HG03045 (cell line): ENCODE measurements at regions not wholly inside any gene's neighbourhood (a gene's known extent, or its start where the extent isn't known, plus 50 kb on each side); places are given as distances from the start of the nearest gene placed in this dataset.
"Not testable (repeated sequence)": the region's sequence is repeated elsewhere in the genome, so short reads cannot be mapped to it uniquely, and the experiment has no call there.

Experiments used
- ATAC-seq: cut with Tn5 transposase; IDR thresholded peaks from one replicate; pipeline ENCODE4 v1.9.1; 2021; ENCODE audit warnings: mild to moderate bottlenecking, moderate library complexity; ENCODE audit not compliant: unreplicated experiment

DNA sequence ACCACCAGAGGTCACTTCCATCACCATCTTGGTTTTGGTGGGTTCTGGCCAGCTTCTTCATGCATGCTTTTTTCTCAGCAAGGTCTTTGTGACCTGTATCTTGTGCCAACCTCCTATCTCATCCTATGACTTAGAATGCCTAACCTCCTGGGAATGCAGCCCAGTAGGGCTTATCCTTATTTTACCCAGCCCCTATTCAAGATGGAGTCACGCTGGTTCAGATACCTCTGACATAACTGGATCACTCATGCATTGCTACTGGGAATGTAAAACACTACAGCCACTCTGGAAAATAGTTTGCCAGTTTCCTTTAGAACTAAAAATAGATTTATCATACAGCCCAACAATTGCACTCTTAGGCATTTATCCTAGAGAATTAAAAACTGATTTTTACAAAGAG, 219.2 kb downstream of the IRS1 start:
- ATAC-seq = no peak

DNA sequence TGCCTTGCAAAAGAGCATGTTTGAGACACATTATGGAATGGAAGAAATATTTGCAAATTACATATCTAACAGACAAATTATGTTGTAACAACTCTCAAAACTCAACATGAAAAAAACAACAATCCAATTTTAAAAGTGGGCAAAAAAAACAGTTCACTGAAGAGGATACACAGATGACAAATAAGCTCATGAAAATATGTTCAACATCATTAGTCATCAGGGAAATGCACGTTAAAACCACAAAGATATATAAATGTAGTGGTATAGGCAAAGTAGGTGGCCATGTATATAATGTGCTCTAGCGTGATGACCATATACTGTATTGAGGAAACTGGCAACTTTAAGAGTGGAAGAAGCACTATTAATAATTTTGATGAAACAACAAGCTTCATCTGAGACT, 220.1 kb downstream of the IRS1 start:
- no peak for ATAC-seq

DNA sequence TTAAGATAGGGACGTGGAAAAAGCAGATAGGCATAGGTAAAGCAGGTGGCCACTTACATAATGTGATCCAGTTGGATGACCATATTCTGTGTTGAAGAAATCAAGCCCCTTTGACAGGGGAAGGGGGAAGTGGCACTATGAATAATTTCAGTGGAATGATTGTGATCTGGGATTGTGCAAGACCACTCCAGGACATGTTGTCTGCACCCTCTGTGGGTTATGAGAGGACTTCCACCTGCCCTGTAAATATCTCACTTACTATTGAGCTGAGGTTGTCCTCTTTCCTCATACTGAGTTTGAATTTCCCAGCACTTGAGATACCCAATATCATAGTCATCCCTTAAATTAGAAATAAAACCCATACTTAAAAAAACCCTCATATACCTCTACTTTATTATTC, 220.7 kb downstream of the IRS1 start:
- ATAC-seq = no peak

DNA sequence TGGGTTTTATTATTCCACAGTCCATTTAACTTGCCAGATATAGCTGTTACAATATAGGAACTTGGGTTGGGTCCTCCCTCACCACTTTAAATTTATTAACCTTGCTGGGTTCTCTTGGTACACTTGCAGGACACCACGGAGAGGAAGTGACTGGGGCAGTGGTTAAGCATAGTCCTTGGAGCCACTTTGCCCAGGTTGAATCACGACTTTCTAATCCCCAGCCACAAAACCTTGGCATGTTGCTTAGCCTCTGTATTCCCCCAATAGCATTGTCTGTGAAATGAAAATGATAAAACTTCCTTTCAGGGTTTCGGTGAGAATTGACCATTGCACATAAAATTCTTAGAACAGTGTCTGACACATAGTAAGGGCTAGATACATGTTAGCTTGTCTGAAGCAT, 221.2 kb downstream of the IRS1 start:
- no peak for ATAC-seq

DNA sequence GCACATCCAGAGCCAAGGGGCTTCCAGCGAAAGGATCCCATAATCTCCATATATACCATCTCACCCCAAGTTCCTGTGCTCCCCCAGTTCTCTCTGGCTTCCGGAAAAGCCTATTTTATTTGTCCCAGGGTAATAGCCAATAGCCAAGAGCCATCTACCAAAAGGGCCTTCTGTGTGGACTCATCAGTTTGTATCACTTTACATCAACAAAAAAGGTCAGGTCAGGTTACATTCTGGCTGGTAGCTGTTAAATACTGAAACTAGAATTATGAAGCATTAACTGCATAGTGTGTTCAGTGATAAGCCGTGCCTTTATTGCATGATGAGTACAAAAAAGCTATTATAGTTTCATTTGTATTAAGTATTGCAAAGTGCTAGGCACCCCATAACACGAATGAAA, 223.7 kb downstream of the IRS1 start:
- ATAC-seq = no peak

DNA sequence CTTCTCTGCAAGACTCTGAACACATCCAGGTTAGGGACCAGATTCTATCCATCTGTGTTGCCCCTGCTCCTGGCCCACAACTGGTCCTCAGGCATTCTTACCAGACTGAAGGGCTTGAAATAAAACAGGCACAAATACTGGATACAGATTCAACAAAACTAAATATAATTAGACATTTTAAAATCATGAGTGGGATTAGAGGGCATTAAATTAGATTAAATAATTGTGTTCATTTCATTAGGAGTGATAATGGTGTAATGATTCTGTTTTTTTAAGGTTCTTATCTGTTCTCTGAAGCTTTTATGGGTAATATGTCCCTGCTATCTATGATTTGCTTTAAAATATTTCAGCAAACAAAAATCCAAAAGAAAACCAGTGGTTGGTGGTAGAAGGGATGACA, 226.5 kb downstream of the IRS1 start:
- no peak for ATAC-seq

DNA sequence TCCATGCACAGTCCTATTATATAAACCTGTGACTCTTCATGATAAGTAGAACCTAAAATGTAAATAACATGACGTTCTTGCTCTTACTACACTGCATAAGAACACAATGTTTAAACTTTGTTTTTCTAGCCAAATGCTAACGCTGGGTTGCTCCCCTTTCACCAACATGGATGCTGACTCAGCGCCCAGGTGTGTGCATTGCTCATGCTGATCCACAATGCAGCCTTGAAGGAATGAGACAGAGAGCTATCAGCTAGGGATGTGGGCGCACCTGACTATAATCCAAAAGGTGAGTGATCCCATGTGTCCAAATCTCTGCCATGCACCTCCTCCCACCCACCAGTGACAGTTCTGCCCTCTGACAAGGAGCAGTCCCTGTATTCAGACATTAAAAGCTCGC, 235.0 kb downstream of the IRS1 start:
- ATAC-seq = no peak

DNA sequence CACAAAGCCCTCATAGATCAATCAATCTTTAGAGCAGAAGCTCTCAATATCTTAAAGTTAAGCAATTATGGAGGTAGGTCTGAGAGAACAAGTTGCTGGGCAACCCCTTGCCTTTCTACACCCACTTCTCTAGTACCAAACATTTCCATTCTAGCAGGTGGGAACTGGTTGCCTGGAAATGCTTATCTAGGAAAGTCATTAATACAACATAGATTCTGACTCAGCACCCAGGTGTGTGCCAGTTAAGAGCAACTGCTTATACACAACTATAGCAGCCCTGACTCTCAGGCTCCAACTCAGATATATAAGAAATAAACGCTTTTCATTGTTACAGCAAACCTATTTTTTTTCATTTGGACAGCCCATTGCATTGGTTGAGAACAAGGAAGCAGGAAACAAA, 237.7 kb downstream of the IRS1 start:
- ATAC-seq = no peak

DNA sequence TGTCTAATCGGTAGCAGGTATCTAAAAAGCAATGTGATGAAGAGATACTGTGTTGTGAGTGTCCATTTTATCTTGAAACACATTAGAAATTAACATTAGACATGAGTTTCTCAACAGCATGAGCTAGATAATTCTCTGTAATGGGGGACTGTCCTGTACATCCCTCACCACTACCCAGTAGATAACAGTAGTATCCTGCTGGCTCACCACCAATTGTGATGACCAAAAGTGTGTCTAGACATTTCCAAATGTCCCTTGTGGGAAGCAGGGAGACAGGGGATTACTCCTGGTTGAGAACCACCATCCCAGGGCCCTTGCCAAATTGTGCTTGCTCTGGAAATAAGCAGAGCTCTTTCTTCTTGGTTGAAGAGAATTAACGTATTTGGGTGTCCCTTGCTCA, 239.3 kb downstream of the IRS1 start:
- no peak for ATAC-seq

DNA sequence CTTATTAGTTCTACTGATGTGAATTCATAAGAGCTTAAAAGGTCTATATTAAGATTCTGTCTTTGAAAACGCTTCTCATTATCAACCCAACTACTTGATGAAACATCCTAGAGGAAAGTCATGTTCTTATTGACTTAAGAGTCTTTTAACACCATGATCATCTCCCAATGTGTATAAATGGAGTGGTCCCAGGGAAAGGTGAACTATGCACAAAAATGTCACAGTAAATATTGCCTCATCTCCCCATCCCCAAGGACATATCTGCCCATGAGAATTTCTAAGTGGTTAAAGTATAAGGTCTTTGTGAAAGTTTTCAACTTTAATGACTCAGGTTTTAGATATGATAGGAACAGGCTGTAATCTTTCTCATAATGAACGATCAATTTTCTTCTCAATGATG, 240.1 kb downstream of the IRS1 start:
- ATAC-seq = no peak

DNA sequence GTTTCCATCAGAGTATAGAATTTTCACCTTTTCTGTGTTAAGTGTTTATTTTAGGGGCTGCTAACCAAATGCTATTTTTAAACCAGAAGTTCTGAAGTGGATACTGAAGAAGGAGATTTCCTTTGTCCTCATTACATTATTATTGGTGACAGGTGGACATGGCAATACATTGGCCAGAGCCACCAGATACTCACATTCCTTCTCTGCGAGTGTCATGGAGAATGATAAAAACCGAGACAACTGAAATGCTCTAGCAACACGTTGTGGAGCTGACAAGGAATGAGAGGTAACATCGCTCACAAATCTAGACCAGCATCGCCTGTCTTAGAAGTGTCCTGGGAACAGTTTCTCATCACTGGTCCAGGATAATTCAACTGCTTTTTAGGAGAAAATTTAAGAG, 241.2 kb downstream of the IRS1 start:
- no peak for ATAC-seq

DNA sequence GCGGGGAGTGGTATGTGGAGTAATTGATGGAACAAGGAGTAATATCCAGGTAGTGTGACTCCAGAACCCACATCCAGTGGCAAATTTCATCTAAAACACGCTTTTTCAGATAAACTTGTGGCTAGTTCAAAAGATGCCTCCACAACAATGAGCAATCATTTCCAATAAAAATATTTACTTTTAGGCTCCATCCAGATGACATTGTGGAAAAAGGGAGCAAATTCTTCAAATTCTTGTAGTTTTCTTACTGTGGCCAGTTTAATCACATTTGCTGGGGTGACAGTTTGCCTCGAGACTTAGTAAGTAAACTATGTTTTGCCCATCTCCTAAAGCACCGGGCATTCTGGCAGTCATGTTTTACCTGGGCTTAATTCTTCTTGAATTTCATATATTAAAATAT, 243.6 kb downstream of the IRS1 start:
- no peak for ATAC-seq

DNA sequence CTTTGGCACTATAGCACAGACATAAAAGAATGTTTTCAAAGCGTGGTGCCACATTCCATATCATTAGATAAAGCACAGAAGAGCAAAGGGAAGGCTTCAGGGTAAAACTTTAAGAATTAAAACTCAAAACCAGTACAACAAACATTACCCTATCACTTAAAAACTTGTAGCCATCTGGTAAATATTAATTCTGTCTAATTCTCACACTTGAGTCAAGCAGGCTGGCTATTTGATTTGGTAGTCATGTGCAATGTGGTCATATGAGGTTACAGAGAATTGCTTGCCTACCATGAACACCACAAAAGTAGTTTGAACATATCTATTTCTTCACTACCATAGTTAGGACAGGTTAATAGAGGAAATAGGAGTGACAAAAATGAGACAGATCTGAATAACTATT, 244.9 kb downstream of the IRS1 start:
- ATAC-seq = no peak

DNA sequence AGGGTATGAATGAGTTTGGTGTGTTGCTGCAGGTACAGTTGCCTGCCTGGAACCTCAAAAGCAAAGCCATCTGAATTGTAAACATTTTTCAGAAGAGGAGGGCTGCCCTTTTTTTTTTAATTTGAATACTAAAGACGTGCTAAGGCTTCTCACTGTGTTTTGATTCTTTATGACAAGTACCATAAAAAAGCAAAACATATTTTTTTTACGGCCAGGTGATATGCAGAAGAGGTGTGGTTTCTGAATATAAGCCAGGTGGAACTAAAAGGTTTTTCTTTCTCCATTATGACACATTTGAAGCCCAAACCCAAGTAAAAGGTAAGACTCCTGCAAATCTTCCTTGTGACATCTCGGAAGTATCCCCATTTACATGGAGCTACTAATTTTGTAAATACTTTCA, 246.3 kb downstream of the IRS1 start:
- ATAC-seq = no peak

DNA sequence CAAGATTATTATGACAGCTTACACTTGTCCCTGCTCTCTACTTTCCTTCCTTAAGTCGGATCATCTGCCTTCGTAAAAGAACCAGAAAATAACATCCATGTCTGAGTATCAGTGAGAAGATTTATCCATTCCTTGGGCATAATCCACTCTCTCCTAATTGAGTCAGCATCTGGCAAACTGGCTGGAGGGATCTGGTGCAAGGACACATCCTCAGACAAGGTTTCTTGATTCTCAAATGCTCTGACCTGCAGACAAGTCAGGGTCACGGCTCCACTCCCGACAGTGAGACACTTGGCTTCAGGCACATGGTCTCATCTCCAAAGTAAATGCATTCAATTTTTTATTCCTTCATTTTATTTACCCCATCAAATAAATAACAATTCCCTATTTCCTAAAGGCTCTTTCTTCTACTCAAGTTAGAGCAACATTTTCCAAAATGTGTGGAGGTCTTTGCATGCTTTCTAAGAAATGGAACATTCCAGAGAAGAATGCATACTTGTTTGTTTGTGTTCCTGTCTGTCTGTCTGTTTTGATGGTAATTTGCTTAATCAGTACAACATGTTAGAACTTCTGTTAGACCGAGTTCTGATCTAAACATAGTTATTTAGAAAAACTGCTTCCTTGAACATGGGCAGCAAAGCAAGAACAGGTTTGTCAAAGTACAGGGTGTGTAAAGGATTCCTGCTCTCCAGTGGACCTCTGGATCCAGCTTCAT, 246.9 kb downstream of the IRS1 start:
- no peak for ATAC-seq

DNA sequence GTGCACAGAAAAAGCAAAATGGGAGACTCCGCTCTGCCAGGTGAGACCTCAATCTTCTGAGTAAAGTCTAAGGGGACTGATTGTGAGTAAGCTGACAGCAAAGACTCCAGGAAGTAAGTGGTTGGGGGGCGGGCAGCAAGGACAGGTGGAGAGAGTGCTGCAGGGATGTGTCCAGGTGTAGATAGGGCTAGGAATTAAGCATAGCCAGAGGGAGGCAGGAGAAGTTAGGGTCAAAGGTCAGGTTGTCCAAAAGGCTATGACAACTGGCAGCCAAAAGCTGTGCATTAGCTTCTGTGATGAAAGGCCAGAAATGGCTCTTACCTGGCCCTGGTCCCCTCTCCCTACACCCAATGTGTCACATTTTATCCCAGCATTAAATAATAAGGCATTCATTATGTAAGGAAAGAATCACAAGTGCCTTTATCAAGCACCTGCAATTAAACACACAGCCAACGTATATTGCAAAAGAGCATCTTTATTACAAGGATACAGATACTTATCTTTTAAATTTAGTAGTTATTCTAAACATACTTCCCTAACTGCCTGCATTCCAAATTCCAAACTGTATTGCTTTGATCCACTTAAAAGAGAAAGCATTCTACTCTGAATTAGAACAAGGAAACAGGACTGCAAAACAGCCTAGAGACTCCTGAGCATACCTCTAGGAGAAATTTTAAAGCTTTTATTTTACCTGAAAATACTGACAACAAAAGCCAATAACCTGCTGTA, 247.9 kb downstream of the IRS1 start:
- ATAC-seq = no peak

DNA sequence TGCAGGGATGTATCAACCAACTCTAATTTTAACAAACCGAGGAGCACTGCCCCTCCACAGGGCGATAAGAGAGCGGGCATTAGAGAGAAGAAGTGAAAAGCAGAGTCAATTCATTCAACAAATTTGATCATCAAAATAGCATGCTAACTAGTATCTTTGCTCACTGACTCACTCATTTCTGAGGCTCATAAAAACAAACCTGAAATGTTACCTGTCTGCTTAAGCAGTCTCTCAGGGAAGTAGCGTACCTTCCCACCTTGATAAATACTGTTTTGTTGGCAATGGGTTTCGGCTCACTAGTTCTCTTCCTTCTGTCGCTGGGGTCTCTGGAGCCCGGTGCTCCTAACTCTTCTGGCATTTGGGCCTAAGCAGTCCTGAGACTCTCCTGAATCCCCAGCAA, 248.8 kb downstream of the IRS1 start:
- ATAC-seq = no peak

DNA sequence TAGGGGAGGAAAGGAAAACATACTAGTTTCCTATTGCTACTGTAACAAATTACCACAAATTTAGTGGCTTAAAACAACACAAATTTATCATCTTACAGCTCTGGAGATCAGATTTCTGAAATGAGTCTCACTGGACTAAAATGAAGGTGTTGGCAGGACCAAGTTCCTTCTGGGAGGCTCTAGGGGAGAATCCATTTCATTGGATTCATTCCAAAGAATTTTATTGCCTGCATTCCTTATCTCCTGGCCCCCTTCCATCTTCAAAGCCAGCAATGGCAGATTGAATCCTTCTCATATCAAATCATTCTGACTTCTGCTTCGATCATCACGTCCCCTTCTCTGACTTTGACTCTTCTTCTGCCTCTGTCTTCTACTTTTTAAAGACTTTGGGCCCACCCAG, 250.9 kb downstream of the IRS1 start:
- ATAC-seq = no peak

DNA sequence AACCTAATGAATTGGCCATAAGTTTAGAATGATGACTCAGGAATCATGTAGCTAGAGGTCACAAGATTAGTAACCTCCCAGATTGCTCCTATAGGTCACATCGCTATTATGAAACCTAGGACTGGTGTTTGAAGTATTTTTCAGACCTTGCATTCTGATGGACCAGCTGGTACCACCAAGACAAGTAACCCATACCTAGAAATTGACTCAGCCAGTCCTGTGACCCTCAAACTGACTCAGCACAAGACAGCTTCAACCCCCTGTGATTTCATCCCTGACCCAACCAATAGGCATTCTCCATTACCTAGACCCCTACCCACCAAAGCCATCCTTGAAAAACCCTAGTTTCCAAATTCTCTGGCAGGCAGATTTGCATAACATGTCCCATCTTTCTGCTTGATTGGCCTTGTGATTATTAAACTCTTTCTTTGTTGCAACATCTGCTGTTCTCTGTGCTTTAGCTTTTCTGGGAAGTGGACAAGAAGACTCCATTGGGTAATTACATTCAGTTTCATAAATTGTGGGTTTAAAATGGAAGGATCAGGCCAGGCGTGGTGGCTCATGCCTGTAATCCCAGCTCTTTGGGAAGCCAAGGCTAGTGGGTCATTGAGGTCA, 254.9 kb downstream of the IRS1 start:
- no peak for ATAC-seq

DNA sequence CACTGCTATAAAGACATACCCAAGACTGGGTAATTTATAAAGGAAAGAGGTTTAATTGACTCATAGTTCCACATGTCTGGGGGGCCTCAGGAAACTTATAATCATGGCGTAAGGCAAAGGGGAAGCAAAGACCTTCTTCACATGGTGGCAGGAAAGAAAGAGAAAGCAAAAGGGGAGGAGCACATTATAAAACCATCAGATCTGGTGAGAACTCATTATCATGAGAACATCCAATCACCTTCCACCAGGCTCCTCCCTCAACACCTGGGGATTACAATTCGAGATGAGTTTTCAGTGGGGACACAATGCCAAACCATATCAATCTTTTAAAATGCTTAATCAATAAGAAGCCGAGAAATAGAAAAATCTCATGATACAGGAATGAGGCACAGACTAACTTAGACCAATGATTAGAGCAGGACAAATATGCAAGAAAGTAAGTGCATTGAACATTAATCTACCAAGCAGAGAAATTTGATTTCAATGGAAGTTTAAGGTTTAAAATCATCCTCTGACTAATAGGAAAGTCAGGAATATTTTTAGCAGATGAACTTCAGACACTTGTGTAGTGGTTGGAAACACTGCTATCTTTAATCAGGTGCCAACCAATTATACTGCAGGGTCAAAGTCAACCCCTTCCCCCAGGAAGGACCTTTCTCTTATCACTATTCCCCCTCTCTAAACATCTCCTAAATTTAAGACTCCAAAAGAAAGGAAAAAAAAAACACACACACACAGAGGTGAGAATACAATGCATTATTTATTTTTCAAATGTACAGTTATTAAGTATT, 259.2 kb downstream of the IRS1 start:
- ATAC-seq = no peak

DNA sequence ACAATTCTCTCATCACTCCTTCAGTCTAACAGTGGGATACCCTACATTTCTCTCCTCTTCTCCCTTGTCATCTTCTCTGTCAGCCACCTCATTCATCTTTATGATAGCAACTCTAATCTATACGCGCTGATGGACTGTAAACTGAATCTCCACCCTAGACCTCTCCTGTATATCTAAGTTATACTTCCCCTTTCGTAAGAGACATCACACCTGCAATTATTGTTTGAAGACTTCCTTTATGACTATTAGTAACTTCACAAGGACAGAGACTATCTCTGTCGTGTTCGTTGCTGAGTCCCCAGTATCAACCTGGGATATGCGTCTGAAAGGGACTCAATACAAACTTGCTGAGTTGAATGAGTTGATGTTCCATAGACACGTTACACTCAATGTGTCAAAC, 263.2 kb downstream of the IRS1 start:
- ATAC-seq = no peak

DNA sequence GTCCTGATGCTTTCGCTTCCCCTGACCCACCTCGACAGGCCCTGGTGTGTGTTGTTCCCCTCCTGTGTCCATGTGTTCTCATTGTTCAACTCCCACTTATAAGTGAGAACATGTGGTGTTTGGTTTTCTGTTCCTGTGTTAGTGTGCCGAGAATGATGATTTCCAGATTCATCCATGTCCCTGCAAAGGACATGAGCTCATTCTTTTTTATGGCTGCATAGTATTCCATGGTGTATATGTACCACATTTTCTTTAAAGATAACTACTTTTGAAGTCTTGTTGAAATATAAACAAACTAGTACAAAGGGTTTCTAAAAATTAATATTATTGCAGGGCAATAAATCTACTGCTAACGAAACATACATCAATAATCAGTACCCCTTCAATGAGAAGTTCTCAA, 266.6 kb downstream of the IRS1 start:
- not testable (repeated sequence) for ATAC-seq
